ENCODE measurements at regions not wholly inside any gene's neighbourhood (a gene's known extent, or its start where the extent isn't known, plus 50 kb on each side); places are given as distances from the start of the nearest gene placed in this dataset.

- TF ChIP-seq, protein P1, sequence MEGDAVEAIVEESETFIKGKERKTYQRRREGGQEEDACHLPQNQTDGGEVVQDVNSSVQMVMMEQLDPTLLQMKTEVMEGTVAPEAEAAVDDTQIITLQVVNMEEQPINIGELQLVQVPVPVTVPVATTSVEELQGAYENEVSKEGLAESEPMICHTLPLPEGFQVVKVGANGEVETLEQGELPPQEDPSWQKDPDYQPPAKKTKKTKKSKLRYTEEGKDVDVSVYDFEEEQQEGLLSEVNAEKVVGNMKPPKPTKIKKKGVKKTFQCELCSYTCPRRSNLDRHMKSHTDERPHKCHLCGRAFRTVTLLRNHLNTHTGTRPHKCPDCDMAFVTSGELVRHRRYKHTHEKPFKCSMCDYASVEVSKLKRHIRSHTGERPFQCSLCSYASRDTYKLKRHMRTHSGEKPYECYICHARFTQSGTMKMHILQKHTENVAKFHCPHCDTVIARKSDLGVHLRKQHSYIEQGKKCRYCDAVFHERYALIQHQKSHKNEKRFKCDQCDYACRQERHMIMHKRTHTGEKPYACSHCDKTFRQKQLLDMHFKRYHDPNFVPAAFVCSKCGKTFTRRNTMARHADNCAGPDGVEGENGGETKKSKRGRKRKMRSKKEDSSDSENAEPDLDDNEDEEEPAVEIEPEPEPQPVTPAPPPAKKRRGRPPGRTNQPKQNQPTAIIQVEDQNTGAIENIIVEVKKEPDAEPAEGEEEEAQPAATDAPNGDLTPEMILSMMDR (conservative IDR thresholded peaks at IDR 0.05; ENCODE audit: low read depth, low read length): no peak
- TF ChIP-seq EZH2 (IDR thresholded peaks at IDR 0.05; ENCODE audit: low read length, unreplicated experiment) (no peak), EZH2phosphoT487 (IDR thresholded peaks at IDR 0.05; ENCODE audit: borderline replicate concordance, low read length) (no peak)
Observed at GRCh38 chr14:23827100-23827892, 126.3 kb upstream of the DHRS4 start.

Measured in PC-3 (cell line).